GM18498 (cell line): ENCODE measurements at regions not wholly inside any gene's neighbourhood (a gene's known extent, or its start where the extent isn't known, plus 50 kb on each side); places are given as distances from the start of the nearest gene placed in this dataset.

Experiments
- ATAC-seq: cut with Tn5 transposase; IDR thresholded peaks from one replicate; pipeline ENCODE4 v1.9.1; 2021; ENCODE audit warnings: mild to moderate bottlenecking, moderate library complexity; ENCODE audit not compliant: unreplicated experiment

DNA sequence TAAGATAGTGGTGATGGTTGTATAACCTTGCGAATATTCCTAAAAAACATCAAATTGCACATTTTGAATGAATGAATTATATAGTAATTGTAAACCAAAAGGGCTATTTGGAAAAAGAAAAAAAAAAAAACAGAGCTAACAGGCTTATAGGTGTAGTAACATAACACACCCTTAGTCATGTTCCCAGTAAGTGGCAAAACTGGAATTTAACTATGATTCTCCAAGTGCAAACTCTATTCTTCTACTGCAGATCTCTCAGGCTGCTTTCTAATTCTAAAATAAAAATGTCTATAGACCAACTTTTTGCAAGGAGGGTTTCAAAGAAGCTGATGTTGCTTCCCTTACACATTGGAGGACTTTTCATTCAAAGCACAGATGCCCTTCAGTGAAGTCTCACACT, 293.2 kb upstream of the MON1B start:
- no peak for ATAC-seq

DNA sequence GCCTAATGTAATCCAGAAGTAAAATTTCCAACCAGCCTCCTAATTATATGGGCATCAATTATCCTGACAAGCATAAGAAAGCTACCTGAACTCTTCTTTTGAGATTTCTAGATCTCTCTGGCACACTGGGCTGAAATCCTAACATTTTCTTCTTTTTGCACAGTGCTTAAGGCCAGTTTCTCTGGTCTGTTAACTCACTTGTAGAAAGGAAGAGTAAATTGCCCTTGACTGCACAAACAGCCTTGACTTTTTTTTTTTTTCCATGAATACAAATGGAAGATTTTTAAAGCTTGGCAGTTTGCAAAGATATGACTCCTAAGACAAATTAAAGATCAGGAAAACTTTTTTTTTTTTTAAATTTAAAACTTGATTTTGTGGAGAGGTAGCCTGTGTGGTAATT, 291.2 kb upstream of the MON1B start:
- ATAC-seq, result no peak

DNA sequence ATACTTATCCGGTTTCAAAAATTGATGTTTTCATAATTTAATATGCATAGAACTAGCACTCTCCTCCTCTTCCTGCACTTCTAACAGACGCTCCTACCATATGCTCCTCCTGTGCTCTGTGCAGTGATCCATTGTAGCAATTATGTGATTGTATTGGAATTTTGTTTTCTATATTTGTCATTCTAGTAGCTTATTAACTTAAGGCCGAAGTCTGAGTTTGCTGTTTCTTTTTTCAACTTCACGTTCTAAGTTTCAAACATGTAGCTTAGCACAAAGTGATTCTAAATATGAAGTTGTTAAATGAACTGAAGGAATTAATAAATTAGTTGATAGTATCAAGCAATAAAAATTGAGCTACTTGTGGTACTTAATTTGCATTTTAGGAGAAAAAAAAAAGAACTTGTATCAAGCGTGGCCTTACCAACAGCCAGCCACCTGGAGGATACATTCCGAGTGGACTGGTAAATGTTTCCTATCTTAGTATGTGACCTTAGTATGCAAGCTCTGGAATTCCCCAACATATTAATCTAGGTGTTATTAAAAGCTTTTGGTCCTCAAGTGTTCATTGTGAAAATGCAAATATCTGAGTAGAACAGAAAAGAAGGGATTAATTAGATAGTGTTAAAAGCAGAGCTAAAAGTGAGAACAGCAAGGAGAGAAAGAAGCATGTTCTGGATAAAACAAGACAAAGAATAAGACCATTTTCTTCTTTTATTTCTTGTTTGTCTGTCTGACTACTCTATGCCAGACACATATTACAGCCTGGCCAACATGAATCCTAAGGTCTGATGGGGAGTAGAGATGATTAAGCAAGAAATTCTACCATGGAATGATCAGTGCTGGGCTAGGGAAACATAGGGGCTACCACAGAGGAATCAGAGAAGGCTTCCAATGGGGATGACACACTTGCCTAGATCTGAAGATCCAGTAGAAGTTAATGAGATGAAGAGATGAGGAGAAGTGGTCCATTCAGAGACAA, 290.4 kb upstream of the MON1B start:
- ATAC-seq, result no peak

DNA sequence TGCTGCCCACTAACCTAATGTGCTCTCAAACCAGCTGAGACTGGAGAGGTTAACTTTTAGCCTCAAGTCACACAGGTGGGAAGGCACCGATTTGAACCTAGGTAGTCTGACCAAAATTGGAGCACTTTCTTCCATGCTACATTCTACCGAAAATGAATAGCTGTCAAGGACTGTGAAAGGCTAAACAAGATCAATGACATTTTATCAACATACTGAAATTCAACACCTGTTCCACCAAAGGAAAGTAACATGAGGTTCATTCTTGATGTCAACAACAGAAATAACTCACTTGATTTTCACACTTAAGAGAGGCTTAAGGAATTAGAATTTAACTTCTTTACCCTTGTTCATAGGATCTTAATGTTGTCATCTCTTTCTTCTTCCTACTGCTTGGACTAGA, 284.4 kb upstream of the MON1B start:
- no peak for ATAC-seq

DNA sequence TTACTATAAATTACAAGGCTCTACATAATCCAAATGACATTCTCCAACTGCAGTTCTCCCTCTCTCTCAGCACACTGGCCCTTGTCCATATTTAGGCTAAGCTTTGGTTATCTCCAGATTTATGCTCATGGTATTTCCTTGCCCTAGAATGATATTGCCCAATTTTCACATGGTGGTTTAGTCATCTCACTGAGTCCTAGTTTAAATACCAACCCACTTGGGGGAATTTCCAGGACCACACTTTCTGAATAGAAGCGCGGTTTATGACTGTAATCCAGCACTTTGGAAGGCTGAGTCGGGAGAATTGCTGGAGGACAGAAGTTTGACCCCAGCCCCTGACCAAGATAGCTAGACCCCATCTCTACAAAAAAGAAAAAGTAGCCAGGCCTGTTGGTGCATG, 280.1 kb upstream of the MON1B start:
- ATAC-seq, result no peak

DNA sequence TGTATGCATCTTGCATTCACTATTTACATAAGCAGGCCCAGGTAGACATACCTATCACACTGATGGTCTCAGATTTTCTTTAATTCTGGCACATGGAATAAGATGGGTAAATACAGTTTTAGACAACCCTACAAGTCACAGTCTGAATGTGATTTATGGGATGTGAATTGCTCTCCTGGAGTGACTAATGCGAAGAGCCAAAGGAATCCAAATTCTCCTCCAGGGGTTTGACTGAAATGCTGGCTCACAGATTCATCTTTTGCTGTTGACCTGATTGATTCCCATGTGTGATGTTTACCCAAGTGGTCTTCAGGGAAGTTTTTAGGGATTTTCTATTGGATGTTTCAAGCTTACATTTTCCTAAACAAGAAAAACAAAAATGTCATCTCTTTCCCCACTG, 277.9 kb upstream of the MON1B start:
- ATAC-seq, result no peak

DNA sequence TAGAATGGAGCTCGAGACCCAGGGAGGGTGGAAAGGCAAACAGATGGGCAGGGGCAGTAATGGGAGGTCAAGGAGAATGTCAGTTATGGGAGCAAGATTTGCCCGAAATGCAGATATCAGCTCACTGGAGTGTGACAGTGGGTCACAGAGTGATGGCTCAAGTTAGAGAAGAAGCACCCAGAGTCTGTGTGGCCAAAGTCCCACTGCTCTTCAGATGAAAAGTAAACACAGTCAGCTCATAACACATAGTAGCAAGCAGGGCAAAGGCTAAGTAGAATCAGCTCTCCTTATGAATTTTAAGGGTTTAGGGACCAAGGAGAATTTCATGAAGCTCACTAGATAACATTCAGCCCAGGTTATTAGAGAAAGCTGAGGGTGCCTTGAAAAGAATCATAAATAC, 264.9 kb upstream of the MON1B start:
- no peak for ATAC-seq

DNA sequence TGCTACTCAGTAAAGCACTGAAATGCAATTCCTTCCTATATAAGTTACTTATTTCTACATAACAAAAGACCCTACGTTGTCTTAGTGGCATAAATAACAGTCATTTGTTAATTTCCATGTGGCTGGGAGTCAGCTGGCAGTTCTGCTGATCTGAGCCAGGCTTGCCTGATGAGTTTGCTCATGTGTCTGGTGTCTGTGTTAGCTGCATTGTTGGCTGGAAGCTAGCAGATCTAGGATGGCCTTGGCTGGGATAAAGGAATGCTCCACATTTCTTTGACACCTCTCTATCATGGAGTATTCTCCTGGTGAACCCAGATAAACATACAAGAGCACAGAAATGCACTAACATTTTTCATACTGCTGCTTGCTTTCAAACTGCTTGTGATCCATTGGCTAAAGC, 264.4 kb upstream of the MON1B start:
- ATAC-seq, result no peak

DNA sequence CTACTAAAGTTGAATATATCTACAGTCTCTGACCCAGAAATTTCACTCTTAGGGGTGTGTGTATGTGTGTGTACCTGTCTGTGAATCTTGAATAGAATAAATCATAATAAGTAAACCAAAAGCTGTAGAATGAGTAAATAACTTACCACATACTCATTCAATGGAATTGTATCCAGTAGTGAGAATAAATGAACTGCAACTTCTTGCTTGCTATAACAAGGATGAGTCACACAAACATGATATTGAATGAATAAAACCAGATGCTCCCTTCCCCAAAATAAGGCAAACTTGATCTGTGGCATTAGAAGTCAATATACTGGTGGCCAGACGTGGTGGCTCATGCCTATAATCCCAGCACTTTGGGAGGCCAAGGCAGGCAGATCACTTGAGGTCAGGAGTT, 259.8 kb upstream of the MON1B start:
- no peak for ATAC-seq

DNA sequence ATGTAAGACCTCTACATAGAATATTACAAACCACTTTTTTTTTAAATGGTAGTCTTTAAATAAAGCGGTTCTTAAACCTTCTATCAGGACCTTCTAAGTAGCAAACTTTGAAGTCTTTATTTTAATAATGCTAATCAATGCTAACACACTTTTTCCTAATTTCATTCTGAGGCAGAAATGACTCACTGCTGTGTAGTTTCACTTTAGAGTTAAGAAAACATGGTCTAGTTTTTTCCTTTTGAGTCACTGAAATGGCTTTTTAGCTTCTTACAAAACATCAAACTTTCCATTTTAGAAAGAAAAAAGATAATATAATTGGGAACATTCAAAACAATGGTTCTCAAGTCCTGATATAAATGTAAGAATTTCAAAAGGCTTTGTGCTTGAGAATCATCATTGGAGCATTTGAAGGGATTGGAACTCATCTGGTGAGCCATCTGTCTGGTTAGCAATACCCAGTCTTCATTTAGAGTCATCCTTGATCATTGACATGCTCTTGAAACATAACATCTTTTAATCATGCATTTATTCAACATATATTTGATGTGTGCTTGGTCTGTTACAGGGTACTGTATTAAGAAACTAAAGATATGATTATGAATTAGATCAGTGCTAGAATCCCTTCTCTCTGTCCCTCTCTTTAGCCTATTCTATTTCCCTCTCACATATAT, 258.3 kb upstream of the MON1B start:
- no peak for ATAC-seq

DNA sequence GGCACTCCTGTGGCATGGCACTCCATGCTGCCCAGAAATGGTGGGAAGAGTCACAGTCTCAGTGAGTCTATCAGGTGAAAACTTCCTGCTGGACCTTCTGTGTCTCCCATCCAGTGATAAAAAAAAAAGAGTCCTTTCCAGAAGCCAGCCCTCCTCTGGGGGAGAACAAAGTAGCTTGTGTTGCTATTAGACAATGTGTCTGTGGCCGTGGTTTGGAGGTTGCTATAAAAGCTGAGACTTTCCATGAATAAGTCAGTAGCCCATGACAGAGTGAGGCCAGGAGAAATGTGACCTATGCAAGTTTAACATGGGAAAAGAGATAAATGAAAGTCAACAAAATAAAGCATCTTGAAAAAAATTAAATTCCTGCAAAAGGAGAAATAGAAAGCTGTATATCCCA, 250.7 kb upstream of the MON1B start:
- no peak for ATAC-seq

DNA sequence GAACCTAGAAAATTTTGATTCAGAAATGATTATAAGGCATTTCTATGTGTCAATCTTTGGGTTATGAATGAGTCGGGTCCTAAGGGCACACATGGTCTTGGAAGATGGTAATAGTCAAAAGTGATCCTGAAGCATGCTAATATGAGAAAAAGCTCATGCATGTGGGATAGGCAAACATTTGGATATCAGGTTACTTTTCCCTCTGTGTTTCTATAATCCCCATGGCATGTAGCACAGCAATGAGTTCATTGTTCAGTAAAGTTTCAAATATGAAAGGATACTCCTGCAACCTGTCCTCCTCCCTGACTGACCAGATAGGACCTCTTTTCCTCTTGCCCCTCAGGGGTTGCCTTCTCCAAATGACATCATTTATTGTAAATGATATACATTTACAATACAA, 249.9 kb upstream of the MON1B start:
- no peak for ATAC-seq

DNA sequence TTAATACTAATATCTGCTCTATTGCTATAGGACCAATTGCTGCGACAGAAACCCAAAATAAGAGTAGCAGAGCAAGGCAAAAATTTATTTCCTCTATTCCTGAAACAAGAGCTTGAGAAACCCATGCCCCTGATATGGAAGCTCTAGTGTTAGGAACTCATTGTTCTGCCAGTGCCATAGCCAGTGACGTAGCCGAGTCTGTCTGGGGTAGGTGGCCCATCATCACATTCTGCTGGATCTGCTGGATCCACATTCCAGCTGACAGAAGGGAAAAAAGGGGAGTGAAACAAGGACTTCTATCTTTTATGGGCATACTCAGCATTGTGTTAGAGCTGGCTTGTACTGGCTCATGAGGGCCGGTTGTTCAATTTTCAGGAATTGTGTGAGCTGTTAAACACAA, 248.9 kb upstream of the MON1B start:
- no peak for ATAC-seq

DNA sequence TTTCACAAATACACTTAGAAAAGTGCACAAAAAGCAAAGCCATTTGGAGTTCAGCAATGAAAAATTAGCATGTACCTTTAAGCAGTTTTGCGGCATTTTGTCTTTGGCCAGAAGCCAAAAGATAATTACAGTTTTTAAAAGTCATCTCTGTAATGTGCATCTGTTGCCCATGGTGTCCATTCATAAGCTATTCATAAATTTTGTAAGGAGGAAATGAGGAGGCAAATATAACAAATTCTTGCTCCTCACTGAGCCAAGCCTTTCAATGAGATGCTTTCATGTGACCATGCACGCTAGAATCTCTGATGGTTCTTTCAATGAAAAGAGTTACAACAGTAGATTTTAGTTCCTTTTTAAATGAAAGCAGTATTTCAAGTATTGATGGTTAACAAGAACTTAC, 247.1 kb upstream of the MON1B start:
- no peak for ATAC-seq

DNA sequence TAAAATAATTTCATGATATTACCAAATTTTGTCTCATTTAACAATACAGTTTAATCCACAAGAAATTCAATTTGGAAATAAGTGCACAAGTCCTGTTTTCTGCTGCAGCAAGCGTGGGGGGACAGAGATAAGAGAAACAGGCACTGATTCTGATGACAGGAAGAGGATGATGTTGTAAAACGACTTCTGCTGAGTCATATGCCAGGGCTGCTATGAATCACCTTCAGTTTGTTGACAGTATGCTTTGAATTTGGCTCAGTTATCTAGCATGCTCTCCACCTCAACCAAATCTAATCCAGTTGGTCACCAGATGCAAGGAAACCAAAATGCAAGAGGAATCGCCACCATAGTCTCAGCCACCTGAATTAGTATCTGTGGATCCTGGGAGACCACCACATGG, 244.1 kb upstream of the MON1B start:
- ATAC-seq, result no peak

DNA sequence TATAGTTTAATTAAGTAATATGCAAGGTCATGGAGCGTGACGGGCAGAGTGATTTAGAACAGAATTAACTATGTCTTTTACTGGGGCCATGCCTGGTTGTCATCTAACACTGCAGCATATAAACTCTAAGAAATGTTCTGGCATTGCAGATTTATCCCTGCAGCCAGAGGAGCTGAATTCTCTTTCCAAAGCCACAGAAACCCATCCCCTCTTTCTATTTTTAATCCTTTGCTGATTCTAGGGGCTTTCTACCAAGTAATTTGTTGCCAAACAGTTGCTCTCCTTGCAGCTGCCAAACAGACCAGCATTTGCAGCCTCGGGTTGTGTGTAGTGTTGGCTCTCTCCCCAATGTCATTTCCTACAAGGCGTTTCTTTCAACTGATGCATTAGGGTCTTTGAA, 243.2 kb upstream of the MON1B start:
- no peak for ATAC-seq

DNA sequence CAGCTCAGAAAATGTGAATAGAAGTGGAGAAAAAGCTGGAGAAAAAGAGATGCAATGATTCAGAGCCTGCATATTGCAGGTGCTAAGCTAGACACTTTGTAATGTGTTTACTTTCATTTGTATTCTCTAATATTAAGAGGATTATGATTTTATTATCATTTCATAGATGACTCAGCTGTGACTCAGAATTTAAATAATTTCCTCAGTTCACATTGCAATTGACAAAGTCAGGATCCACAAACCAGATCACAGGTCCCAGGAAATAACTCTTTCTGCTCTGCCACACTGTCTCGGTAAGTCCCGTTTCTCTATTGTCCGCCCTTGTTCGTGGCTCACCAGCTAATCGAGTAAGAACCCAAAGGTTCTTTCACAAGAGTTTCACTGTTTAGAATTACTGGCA, 235.4 kb upstream of the MON1B start:
- ATAC-seq, result no peak

DNA sequence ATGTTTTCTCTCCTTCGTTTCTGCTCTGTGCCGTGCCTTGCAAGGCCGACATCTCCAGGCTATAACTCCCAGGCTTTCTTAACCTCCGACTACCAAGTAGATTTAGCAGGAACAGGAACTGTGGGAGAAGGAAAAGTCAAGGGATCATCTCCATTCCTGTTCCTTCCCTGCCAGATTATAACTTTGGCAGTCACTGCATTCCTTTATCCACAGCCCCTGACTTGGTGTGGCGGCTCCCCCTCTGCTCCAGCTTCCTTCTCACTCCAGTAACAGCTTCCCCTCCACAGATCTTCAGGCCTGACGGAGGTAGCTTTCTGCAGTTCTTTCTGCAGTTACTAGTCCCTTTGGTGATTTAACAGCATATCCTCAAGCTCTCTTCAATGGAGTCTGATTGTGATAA, 234.6 kb upstream of the MON1B start:
- ATAC-seq, result no peak

DNA sequence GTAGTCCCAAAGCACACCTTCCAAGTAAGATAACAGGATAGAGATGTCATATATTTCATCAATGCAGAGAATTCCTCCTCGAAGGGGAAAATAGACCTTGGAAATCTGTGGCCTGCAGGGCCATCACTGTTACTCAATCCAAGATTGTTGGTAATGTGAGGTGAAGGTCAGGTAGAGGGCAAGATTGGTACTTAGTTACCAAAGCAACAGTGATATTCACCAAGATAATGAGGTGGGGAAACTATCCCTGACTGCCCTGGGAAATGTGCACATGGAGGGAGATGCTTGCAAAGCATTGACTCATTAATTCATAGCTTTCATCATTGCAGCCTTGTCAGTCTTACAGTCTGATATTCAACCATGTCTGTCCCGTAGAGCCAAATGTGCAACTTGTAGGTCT, 234.1 kb upstream of the MON1B start:
- no peak for ATAC-seq

DNA sequence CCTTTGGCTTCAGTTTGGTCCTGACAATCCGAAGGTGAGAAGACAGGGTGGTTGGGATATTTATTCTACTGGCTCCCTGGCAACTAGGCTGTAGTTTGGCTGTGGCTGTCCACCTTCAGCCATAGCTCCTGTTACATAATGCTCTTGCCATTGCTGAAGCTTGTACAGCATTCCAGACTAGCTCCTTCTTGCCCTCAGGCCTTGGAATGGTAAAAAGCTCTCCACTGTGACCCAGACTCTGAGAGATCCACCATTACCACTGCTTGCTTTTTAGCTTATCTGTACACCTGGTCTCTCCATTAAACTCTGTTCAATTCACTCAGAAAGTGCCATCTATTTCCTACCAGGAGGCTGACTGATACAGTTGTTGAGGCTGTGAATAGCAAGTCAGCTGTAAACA, 231.8 kb upstream of the MON1B start:
- ATAC-seq, result no peak

DNA sequence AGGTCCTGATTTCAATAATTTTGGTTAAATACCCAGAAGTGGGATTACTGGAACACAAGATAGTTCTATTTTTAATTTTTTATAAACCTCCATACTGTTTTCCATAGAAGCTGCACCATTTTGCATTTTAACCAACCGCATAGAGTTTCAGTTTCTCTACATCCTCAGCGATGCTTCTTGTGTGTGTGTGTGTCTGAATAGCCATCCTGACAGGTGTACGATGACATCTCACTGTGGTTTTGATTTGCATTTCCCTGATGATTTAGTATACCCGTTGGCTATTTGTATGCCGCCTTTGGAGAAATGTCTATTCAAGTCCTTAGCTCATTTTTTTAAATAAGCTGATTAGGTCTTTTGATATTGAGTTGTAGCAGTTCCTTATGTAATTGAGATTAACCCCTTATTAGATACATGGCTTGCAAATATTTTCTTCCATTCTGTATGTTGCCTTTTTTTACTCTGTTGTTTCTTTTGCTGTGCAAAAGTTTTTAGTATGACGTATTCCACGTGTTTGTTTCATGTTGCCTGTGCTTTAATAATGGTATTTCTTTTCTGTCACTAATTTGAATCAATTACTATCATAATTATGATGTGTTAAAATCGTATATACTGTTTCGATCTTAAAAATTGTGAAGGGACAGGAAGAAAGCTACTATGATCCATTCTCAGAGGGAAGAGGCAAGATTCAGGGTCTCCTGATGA, 227.2 kb upstream of the MON1B start:
- peak; percentile 61 for ATAC-seq
